Cardiac fibroblast (primary cell): ENCODE measurements at regions not wholly inside any gene's neighbourhood (a gene's known extent, or its start where the extent isn't known, plus 50 kb on each side); places are given as distances from the start of the nearest gene placed in this dataset.
A peak's percentile ranks its signal among the peaks of the same experiment; 100 is the strongest.
"Not testable (repeated sequence)": the region's sequence is repeated elsewhere in the genome, so short reads cannot be mapped to it uniquely, and the experiment has no call there.

Experiments used
- DNase-seq, 2 donors: peaks; one replicate each; pipeline versions ENCODE4 v3.0.0 to v3.0.0-alpha.2; 2010; ENCODE audit warnings: low read depth in 2 of 2
- H3K4me3 ChIP-seq, 2 donors: replicated peaks in 1 of 2; 1 replicate in 1 of 2; 2 replicates in 1 of 2; pipeline ENCODE4 v1.5.1; 2011; ENCODE audit warnings: low read depth in 2 of 2, low read length in 2 of 2, mild to moderate bottlenecking in 2 of 2, moderate library complexity in 1 of 2
- TF ChIP-seq, protein P1 (sequence below): IDR thresholded peaks from one replicate; pipeline ENCODE4 v1.5.1; 2011; ENCODE audit warnings: low read depth, mild to moderate bottlenecking, low read length, inconsistent platforms

GRCh38 chr9:13445103-13445500 lies 165.6 kb upstream of the MPDZ start:
- peak; percentile 29 to 42 for DNase-seq
- TF ChIP-seq, protein P1, sequence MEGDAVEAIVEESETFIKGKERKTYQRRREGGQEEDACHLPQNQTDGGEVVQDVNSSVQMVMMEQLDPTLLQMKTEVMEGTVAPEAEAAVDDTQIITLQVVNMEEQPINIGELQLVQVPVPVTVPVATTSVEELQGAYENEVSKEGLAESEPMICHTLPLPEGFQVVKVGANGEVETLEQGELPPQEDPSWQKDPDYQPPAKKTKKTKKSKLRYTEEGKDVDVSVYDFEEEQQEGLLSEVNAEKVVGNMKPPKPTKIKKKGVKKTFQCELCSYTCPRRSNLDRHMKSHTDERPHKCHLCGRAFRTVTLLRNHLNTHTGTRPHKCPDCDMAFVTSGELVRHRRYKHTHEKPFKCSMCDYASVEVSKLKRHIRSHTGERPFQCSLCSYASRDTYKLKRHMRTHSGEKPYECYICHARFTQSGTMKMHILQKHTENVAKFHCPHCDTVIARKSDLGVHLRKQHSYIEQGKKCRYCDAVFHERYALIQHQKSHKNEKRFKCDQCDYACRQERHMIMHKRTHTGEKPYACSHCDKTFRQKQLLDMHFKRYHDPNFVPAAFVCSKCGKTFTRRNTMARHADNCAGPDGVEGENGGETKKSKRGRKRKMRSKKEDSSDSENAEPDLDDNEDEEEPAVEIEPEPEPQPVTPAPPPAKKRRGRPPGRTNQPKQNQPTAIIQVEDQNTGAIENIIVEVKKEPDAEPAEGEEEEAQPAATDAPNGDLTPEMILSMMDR: no peak
- no peak overlapping the region for H3K4me3 ChIP-seq

GRCh38 chr9:13444245-13445102 lies 165.0 kb upstream of the MPDZ start:
- no peak overlapping the region for H3K4me3 ChIP-seq
- TF ChIP-seq, protein P1: no peak
- DNase-seq: peak in 1 of 2 donors; percentile 19

- no peak overlapping the region for H3K4me3 ChIP-seq
- no peak for DNase-seq
- TF ChIP-seq, protein P1: no peak
Measured at GRCh38 chr9:13443346-13444244, 164.1 kb upstream of the MPDZ start.

- H3K4me3 ChIP-seq: no peak overlapping the region
- TF ChIP-seq, protein P1: no peak
- no peak for DNase-seq
Measured at GRCh38 chr9:13439685-13440476, 160.4 kb upstream of the MPDZ start.

DNA sequence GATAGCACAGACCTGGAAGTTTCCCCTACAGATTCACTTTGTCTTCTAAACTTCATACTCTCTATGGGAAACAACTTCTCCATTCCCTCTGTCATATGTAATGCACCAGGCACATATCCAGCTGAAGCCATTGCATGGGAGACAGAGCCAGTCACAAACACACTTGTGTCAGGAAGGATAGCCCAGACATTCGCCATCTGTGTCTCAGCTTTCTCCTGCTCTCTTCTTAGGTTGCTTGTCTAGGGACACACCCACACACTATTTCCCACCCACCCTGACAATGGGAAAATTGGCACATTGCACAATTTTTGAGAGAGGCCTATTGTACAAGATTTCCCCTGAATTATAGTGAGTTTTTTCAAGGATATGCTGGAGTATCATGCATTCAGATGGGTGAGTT lies 158.4 kb upstream of the MPDZ start:
- peak in 1 of 2 donors; percentile 12 for DNase-seq

DNA sequence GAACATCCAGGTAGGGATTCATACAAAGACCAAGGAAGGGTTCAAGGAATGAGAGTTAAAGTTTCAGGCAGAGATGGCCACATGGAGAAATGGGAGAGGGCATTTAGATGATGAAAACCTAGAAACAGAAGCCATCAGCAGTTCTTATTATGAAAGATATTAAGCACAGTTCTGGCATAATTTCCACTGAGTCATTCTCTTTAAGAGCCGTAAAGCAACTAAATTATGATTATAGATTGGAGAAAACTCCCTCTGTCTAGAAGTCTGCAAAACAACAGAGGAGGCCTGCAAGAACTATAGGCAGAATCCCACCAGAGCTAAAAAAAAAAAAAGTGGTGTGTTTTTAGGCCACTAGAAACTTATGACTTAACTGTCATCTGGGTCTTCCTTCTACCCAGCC lies 157.1 kb upstream of the MPDZ start:
- TF ChIP-seq, protein P1: no peak
- H3K4me3 ChIP-seq: no peak overlapping the region
- peak; percentile 22 to 59 for DNase-seq

More for the DNA sequence above, 158.4 kb upstream of the MPDZ start:
- TF ChIP-seq, protein P1: no peak
- H3K4me3 ChIP-seq: no peak overlapping the region

DNA sequence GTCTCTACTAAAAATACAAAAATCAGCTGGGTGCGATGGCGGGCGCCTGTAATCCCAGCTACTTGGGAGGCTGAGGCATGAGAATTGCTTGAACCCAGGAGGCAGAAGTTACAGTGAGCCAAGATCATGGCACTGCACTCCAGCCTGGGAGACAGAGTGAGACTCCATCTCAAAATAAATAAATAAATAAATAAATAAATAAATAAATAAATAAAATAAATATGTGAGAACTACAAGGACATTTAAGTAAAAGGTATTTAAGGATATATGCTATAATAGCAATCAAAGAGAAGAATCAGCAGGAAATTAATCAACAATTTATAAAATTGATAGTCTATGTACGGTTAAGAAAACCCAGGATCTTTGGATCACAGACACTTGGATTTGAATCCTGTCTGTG lies 154.0 kb upstream of the MPDZ start:
- not testable (repeated sequence) for DNase-seq, H3K4me3 ChIP-seq
